Thyroid gland (tissue), 4 donors: ENCODE measurements at regions not wholly inside any gene's neighbourhood (a gene's known extent, or its start where the extent isn't known, plus 50 kb on each side); places are given as distances from the start of the nearest gene placed in this dataset.

Experiments
- POLR2A ChIP-seq, 2 donors: fragments of 450-650 bp; IDR thresholded peaks; one replicate each; pipeline ENCODE4 v1.6.1; 2017; ENCODE audit warnings: antibody characterized with exemption in 2 of 2, mild to moderate bottlenecking in 2 of 2, moderate library complexity in 1 of 2
- TF ChIP-seq, protein P1 (sequence below), 6 experiments: fragments of 200-600 bp in 3 of 6; fragments of 450-650 bp in 3 of 6; sonication (generic) in 3 of 6; IDR thresholded peaks; one replicate each; pipeline ENCODE4 v1.5.1; 2016 to 2019; ENCODE audit warnings: antibody characterized with exemption in 6 of 6, mild to moderate bottlenecking in 2 of 6, inconsistent platforms in 1 of 6, moderate library complexity in 1 of 6

DNA sequence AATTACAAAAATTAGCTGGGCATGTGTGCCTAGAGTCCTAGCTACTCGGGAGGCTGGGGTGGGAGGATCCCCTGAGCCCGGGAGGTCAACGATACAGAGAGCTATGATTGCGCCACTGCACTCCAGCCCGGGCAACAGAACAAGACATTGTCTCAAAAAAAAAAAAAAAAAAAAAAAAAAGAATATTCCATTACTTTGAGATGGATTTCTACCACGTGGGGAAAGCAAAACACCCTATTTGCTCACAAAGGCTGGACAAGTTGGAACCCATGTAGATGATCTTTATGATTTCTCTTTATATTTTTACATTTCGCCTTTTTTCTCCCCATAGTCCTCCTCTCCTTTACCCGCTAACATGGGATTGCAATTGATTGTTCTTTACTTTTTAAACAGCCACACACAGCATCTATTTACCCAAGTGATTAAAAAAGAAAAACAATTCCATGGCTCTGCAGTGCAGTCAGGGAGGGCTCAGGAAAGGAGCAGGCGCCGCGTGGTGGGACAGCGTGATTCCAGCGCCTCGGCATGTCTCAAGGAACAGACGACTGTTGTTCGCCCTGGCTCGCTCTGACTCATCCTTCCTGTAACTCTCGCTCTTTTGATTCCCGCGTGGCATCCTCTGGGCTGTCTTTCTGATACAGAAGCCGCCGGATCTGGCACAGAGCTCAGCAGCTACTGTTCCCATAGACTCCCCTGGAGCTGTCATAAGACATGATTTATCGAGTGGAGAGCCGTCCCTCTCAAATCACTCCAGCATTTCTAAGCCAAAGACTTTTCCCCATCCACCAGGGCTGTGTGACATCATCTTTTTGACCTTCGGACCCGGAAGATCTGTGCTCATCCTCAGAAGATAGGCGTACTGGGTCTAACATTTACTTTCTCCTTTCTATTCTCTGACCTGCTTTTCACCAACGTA is 230.4 kb upstream of the AGAP1 start:
- TF ChIP-seq, protein P1, sequence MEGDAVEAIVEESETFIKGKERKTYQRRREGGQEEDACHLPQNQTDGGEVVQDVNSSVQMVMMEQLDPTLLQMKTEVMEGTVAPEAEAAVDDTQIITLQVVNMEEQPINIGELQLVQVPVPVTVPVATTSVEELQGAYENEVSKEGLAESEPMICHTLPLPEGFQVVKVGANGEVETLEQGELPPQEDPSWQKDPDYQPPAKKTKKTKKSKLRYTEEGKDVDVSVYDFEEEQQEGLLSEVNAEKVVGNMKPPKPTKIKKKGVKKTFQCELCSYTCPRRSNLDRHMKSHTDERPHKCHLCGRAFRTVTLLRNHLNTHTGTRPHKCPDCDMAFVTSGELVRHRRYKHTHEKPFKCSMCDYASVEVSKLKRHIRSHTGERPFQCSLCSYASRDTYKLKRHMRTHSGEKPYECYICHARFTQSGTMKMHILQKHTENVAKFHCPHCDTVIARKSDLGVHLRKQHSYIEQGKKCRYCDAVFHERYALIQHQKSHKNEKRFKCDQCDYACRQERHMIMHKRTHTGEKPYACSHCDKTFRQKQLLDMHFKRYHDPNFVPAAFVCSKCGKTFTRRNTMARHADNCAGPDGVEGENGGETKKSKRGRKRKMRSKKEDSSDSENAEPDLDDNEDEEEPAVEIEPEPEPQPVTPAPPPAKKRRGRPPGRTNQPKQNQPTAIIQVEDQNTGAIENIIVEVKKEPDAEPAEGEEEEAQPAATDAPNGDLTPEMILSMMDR (IDR thresholded peaks at IDR 0.05) = no peak
- TF ChIP-seq POLR2A (IDR thresholded peaks at IDR 0.05) = no peak
